ENCODE measurements at regions not wholly inside any gene's neighbourhood (a gene's known extent, or its start where the extent isn't known, plus 50 kb on each side); places are given as distances from the start of the nearest gene placed in this dataset.

- DNase-seq (ENCODE audit: low spot score) = no peak
- ATAC-seq (ENCODE audit: insufficient number of reproducible peaks, low FRiP score, low read depth) = no peak
- no peak for TF ChIP-seq CTCF (IDR thresholded peaks at IDR 0.05)
- no peak overlapping the region for H3K27ac ChIP-seq
- H3K4me3 ChIP-seq = no peak overlapping the region
- no peaks in the 10 kb centered on the region for H3K36me3 ChIP-seq
- no peaks in the 10 kb centered on the region for H3K9me3 ChIP-seq
- H3K4me1 ChIP-seq (ENCODE audit: control insufficient read depth in 1 of 2, low read depth in 2 of 2) = peaks cover 0 to 1% of the 10 kb centered on the region in 2 donors
- H3K27me3 ChIP-seq (replicated peaks; ENCODE audit: insufficient read depth) = no peaks in the 10 kb centered on the region
Observed at GRCh38 chr4:24150034-24150433, 260.2 kb upstream of the PPARGC1A start.

GRCh38 chr4:24146127-24146526, 256.3 kb upstream of the PPARGC1A start:
- peaks cover 0 to 24% of the 10 kb centered on the region in 2 donors for H3K4me1 ChIP-seq (ENCODE audit: control insufficient read depth in 1 of 2, low read depth in 2 of 2)
- no peaks in the 10 kb centered on the region for H3K27me3 ChIP-seq (replicated peaks; ENCODE audit: insufficient read depth)
- ATAC-seq (ENCODE audit: insufficient number of reproducible peaks, low FRiP score, low read depth) (no peak), DNase-seq (ENCODE audit: low spot score) (no peak)
- no peak overlapping the region for H3K27ac ChIP-seq
- no peaks in the 10 kb centered on the region for H3K36me3 ChIP-seq
- H3K9me3 ChIP-seq = no peaks in the 10 kb centered on the region
- H3K4me3 ChIP-seq = no peak overlapping the region
- TF ChIP-seq CTCF (IDR thresholded peaks at IDR 0.05) = no peak

GRCh38 chr4:24145591-24145990, 255.7 kb upstream of the PPARGC1A start:
- Histone ChIP-seq H3K9me3 (no peaks in the 10 kb centered on the region), H3K4me3 (no peak overlapping the region), H3K27me3 (replicated peaks; ENCODE audit: insufficient read depth) (no peaks in the 10 kb centered on the region), H3K27ac (no peak overlapping the region), H3K4me1 (ENCODE audit: control insufficient read depth in 1 of 2, low read depth in 2 of 2) (peaks cover 0 to 24% of the 10 kb centered on the region in 2 donors), H3K36me3 (no peaks in the 10 kb centered on the region)
- ATAC-seq (ENCODE audit: insufficient number of reproducible peaks, low FRiP score, low read depth) (no peak), DNase-seq (ENCODE audit: low spot score) (no peak)
- no peak for TF ChIP-seq CTCF (IDR thresholded peaks at IDR 0.05)

GRCh38 chr4:24144381-24144780, 254.5 kb upstream of the PPARGC1A start:
- Histone ChIP-seq H3K27me3 (replicated peaks; ENCODE audit: insufficient read depth) (no peaks in the 10 kb centered on the region), H3K4me3 (no peak overlapping the region), H3K36me3 (no peaks in the 10 kb centered on the region), H3K27ac (no peak overlapping the region), H3K4me1 (ENCODE audit: control insufficient read depth in 1 of 2, low read depth in 2 of 2) (peaks cover 0 to 24% of the 10 kb centered on the region in 2 donors), H3K9me3 (no peaks in the 10 kb centered on the region)
- DNase-seq (ENCODE audit: low spot score) (no peak), ATAC-seq (ENCODE audit: insufficient number of reproducible peaks, low FRiP score, low read depth) (no peak)
- TF ChIP-seq CTCF (IDR thresholded peaks at IDR 0.05) = no peak

GRCh38 chr4:24143741-24144140, 253.9 kb upstream of the PPARGC1A start:
- ATAC-seq (ENCODE audit: insufficient number of reproducible peaks, low FRiP score, low read depth) (no peak), DNase-seq (ENCODE audit: low spot score) (no peak)
- H3K36me3 ChIP-seq = no peaks in the 10 kb centered on the region
- H3K4me1 ChIP-seq (ENCODE audit: control insufficient read depth in 1 of 2, low read depth in 2 of 2) = peaks cover 0 to 24% of the 10 kb centered on the region in 2 donors
- H3K27me3 ChIP-seq (replicated peaks; ENCODE audit: insufficient read depth) = no peaks in the 10 kb centered on the region
- no peaks in the 10 kb centered on the region for H3K9me3 ChIP-seq
- peak; percentile 9 for TF ChIP-seq CTCF (IDR thresholded peaks at IDR 0.05)
- no peak overlapping the region for H3K4me3 ChIP-seq
- H3K27ac ChIP-seq = no peak overlapping the region

Measured in thoracic aorta (tissue), 2 donors.